Transverse colon (tissue), 4 donors: ENCODE measurements at regions not wholly inside any gene's neighbourhood (a gene's known extent, or its start where the extent isn't known, plus 50 kb on each side); places are given as distances from the start of the nearest gene placed in this dataset.

Source experiments
- CTCF ChIP-seq, 5 experiments: fragments of 200-600 bp in 3 of 5; fragments of 450-650 bp in 2 of 5; sonication (generic) in 3 of 5; IDR thresholded peaks; 1 replicate in 2 of 5; 2 replicates in 3 of 5; pipeline ENCODE4 v1.5.1; 2016 to 2017; ENCODE audit warnings: antibody characterized with exemption in 5 of 5, inconsistent platforms in 3 of 5, mild to moderate bottlenecking in 2 of 5, moderate library complexity in 1 of 5
- EP300 ChIP-seq: sonication (generic); formaldehyde crosslinking; IDR thresholded peaks from one replicate; pipeline ENCODE4 v1.6.1; 2017; ENCODE audit warnings: antibody characterized with exemption, low read depth
- POLR2A ChIP-seq: fragments of 450-650 bp; IDR thresholded peaks from one replicate; pipeline ENCODE4 v1.6.1; 2016; ENCODE audit warnings: antibody characterized with exemption, mild to moderate bottlenecking, moderate library complexity
- POLR2AphosphoS5 ChIP-seq, 3 donors: sonication (generic); formaldehyde crosslinking; IDR thresholded peaks; one replicate each; pipeline ENCODE4 v1.6.1; 2016; ENCODE audit warnings: antibody characterized with exemption in 3 of 3

DNA sequence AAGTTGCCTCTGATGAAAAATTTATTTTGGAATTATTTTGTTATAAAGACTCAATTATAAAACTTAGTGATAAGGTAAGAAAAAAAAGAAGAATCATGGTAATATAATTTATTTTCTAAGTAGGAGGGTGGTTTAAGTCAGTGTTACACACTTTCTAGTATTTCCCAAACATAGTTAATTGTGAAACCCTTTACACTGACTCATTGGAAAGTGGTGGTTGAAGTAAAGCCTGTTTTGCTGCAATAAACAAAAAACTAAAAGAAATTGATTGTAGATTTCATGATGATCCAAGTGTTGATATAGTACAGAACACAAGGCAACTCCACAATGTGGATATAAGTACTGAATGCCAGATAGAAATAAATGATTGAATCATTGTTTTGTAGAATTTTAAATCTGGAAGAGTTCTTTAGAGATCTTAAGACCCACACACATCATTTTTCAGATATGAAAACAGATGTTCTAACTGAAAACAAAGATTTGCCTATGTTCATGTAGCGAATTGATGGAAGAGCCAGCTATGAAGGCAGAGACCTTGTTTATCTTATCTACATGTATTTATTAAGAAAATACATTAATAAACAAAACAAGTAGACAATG, 539.8 kb downstream of the PRELID2 start:
- TF ChIP-seq CTCF (IDR thresholded peaks at IDR 0.05) (no peak), POLR2A (no peak), POLR2AphosphoS5 (IDR thresholded peaks at IDR 0.05) (no peak), EP300 (no peak)
